Neural crest cell (in vitro differentiated cells): ENCODE measurements at regions not wholly inside any gene's neighbourhood (a gene's known extent, or its start where the extent isn't known, plus 50 kb on each side); places are given as distances from the start of the nearest gene placed in this dataset.

Source experiments
- DNase-seq: peaks from one replicate; pipeline ENCODE4 v3.0.0; 2021; ENCODE audit warnings: low read depth, mixed read lengths, low spot score
- H3K27ac Mint-ChIP-seq: one replicate; pipeline ENCODE4 v1.8.0; 2021; ENCODE audit warnings: mild to moderate bottlenecking, mixed read lengths; ENCODE audit not compliant: unreplicated experiment
- H3K27me3 Mint-ChIP-seq: 2 replicates; pipeline ENCODE4 v1.8.0; 2021; ENCODE audit warnings: low read depth, mild to moderate bottlenecking, mixed read lengths
- H3K36me3 Mint-ChIP-seq: 2 replicates; pipeline ENCODE4 v1.8.0; 2021; ENCODE audit warnings: low read depth, mild to moderate bottlenecking, mixed read lengths
- H3K4me1 Mint-ChIP-seq: 2 replicates; pipeline ENCODE4 v1.8.0; 2021; ENCODE audit warnings: mixed read lengths
- H3K4me3 Mint-ChIP-seq: one replicate; pipeline ENCODE4 v1.8.0; 2021; ENCODE audit warnings: mild to moderate bottlenecking, mixed read lengths
- H3K9me3 Mint-ChIP-seq: 2 replicates; pipeline ENCODE4 v1.8.0; 2021; ENCODE audit warnings: mixed read lengths
- TF ChIP-seq, protein P1 (sequence below): fragments of 200-600 bp; sonication (generic); conservative IDR thresholded peaks from 2 replicates; pipeline ENCODE4 v1.5.0; 2021; ENCODE audit warnings: antibody characterized with exemption, mild to moderate bottlenecking

DNA sequence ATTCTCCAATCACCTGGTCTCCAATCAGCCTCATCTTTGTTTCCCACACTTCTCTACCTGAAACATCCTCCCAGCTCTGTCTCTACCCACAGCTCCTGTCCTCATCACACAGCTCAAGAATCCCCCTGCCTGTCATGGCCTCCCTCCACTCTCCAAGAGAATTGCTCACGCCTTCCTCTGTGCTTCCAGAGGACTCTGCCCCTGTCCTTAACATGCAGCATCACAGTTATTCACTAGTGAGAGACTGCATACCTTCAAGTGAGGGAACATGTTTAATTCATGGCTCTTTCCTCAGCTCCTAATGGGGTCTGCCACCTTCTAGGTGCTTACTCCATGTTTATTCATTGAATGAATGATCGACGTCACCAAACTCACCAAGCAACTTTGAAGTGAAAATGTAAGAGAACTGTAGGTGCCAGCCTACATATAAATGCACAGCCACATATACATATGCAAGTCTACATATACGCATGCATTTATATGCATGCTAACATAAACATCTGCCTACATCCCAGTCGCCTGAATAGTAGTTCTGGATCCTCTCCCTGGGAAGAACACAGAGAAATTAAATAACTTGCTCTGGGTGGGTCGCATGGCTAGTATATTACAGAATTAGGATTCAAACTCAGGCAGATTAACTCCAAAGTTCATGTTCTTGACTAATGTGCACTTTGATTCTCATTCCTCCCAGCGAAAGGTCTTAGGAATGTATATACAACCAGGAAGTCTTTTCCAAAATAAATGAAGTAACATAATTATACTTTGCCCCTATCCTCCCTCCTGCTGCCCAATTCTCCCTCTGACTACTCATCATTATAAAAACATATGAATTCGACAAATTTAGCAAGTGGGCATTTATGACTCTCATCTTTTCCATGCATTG lies 295.6 kb downstream of the MAFB start:
- Mint-ChIP-seq H3K36me3 (no peaks in the 10 kb centered on the region), H3K9me3 (peaks cover 3% of the 10 kb centered on the region), H3K4me1 (no peaks in the 10 kb centered on the region), H3K27ac (no peak overlapping the region), H3K27me3 (peaks cover 28% of the 10 kb centered on the region), H3K4me3 (no peak overlapping the region)
- no peak for DNase-seq
- TF ChIP-seq, protein P1, sequence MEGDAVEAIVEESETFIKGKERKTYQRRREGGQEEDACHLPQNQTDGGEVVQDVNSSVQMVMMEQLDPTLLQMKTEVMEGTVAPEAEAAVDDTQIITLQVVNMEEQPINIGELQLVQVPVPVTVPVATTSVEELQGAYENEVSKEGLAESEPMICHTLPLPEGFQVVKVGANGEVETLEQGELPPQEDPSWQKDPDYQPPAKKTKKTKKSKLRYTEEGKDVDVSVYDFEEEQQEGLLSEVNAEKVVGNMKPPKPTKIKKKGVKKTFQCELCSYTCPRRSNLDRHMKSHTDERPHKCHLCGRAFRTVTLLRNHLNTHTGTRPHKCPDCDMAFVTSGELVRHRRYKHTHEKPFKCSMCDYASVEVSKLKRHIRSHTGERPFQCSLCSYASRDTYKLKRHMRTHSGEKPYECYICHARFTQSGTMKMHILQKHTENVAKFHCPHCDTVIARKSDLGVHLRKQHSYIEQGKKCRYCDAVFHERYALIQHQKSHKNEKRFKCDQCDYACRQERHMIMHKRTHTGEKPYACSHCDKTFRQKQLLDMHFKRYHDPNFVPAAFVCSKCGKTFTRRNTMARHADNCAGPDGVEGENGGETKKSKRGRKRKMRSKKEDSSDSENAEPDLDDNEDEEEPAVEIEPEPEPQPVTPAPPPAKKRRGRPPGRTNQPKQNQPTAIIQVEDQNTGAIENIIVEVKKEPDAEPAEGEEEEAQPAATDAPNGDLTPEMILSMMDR, result no peak

- DNase-seq, result no peak
- Mint-ChIP-seq H3K4me1 (no peaks in the 10 kb centered on the region), H3K9me3 (peaks cover 10% of the 10 kb centered on the region), H3K4me3 (no peak overlapping the region), H3K36me3 (no peaks in the 10 kb centered on the region), H3K27ac (no peak overlapping the region), H3K27me3 (peaks cover 25% of the 10 kb centered on the region)
- TF ChIP-seq, protein P1, result no peak
Measured at GRCh38 chr20:40390654-40391053, 298.4 kb downstream of the MAFB start.

- peaks cover 2% of the 10 kb centered on the region for H3K9me3 Mint-ChIP-seq
- H3K27me3 Mint-ChIP-seq, result peaks cover 2% of the 10 kb centered on the region
- no peaks in the 10 kb centered on the region for H3K4me1 Mint-ChIP-seq
- H3K4me3 Mint-ChIP-seq, result no peak overlapping the region
- DNase-seq, result no peak
- no peak overlapping the region for H3K27ac Mint-ChIP-seq
- TF ChIP-seq, protein P1, result no peak
- no peaks in the 10 kb centered on the region for H3K36me3 Mint-ChIP-seq
Measured at GRCh38 chr20:40370800-40371199, 318.2 kb downstream of the MAFB start.

- H3K9me3 Mint-ChIP-seq, result peaks cover 2% of the 10 kb centered on the region
- no peak overlapping the region for H3K4me3 Mint-ChIP-seq
- no peak overlapping the region for H3K27ac Mint-ChIP-seq
- peaks cover 17% of the 10 kb centered on the region for H3K27me3 Mint-ChIP-seq
- TF ChIP-seq, protein P1, result no peak
- H3K4me1 Mint-ChIP-seq, result no peaks in the 10 kb centered on the region
- DNase-seq, result no peak
- no peaks in the 10 kb centered on the region for H3K36me3 Mint-ChIP-seq
Measured at GRCh38 chr20:40368876-40369275, 320.2 kb downstream of the MAFB start.

DNA sequence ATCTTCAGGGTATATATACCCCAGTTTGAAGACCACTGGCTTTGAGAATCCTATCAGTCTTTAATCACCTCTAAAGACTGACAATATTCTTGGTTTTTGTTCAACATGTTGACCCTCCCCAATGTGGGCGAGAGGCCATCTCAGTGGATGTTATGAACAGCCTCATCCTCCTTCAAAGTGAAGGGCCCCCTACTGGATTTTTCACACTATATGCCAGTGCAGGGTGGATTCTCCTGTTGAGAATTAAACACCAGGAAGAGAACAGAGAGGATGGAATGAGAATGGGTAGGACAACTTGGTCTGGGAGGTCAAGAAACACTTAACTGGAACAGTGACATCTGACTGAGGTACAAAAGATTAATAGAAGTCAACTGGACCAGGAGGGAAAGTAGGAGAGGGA lies 327.1 kb downstream of the MAFB start:
- Mint-ChIP-seq H3K36me3 (no peaks in the 10 kb centered on the region), H3K9me3 (no peaks in the 10 kb centered on the region), H3K4me1 (no peaks in the 10 kb centered on the region), H3K27ac (no peak overlapping the region), H3K4me3 (no peak overlapping the region), H3K27me3 (peaks cover 43% of the 10 kb centered on the region)
- TF ChIP-seq, protein P1, result no peak
- DNase-seq, result no peak
